K562 (cell line): ENCODE measurements at regions not wholly inside any gene's neighbourhood (a gene's known extent, or its start where the extent isn't known, plus 50 kb on each side); places are given as distances from the start of the nearest gene placed in this dataset.

Source experiments
- ATAC-seq: fragments of 200-7000 bp; cut with Tn5 transposase; 3 replicates; pipeline ENCODE4 v1.9.1; 2020; ENCODE audit warnings: moderate library complexity
- BruUV-seq: library from RNA; stranded (reverse); fragments of 400-500 nt; replicated peaks from 2 replicates; lab custom pipeline; 2021; lab: Mats Ljungman, UMichigan
- CTCF ChIA-PET: fragments of 300-600 bp; formaldehyde crosslinking; extraction: SDS; loops from one replicate; lab custom pipeline; 2021; ENCODE audit warnings: low intra/inter-chr PET ratio; lab: Yijun Ruan, JAX
- POLR2A ChIA-PET: fragments of 300-600, 350-650 bp; sonication (Branson Sonifier 250); formaldehyde crosslinking; extraction: SDS; loops from one replicate; lab custom pipeline; 2021; ENCODE audit warnings: antibody characterized with exemption, inconsistent platforms; lab: Yijun Ruan, JAX
- DNase-seq, 4 experiments: peaks; one replicate each; pipeline versions ENCODE4 v3.0.0 to v3.0.0-alpha.2; 2011 to 2018; ENCODE audit warnings: low spot score in 3 of 4, mixed read lengths in 3 of 4; ENCODE audit errors: extremely low read depth in 1 of 4
- FAIRE-seq: peaks from 2 replicates; lab custom pipeline; 2011; peaks lifted over from hg19 to GRCh38; lab: Jason Lieb, UNC
- H2AFZ ChIP-seq: 2 replicates; pipeline ENCODE4 v1.6.0; 2011; ENCODE audit warnings: low read depth, low read length, control low read depth, inconsistent platforms
- H3K27ac ChIP-seq: fragments of 200-600 bp; 3 replicates; pipeline ENCODE4 v1.8.0; 2011; ENCODE audit warnings: low read depth, mild to moderate bottlenecking, control low read depth, inconsistent platforms, low read length, moderate library complexity, mixed read lengths; ENCODE audit errors: extremely low read depth
- H3K27me3 ChIP-seq, 2 experiments: fragments of 300-600 bp in 1 of 2; 2 replicates in 1 of 2; 3 replicates in 1 of 2; pipeline versions ENCODE4 v1.6.0 to v1.8.0; 2011; ENCODE audit warnings: inconsistent platforms in 2 of 2, low read length in 2 of 2, mild to moderate bottlenecking in 1 of 2, mixed read lengths in 1 of 2, moderate library complexity in 1 of 2; ENCODE audit not compliant: control insufficient read depth in 2 of 2, insufficient read depth in 2 of 2
- H3K36me3 ChIP-seq: fragments of 300-600 bp; 3 replicates; pipeline ENCODE4 v1.8.0; 2011; ENCODE audit warnings: mild to moderate bottlenecking, low read length, inconsistent platforms; ENCODE audit not compliant: control insufficient read depth, insufficient read depth
- H3K4me1 ChIP-seq, 2 experiments: fragments of 200-600 bp in 1 of 2; replicated peaks in 1 of 2; 2 replicates in 1 of 2; 3 replicates in 1 of 2; pipeline versions ENCODE4 v1.5.1 to v1.8.0; 2011; ENCODE audit warnings: inconsistent platforms in 2 of 2, low read length in 2 of 2, mild to moderate bottlenecking in 1 of 2, mixed read lengths in 1 of 2, moderate library complexity in 1 of 2; ENCODE audit not compliant: control insufficient read depth in 2 of 2, insufficient read depth in 2 of 2
- H3K4me2 ChIP-seq: 2 replicates; pipeline ENCODE4 v1.6.1; 2011; ENCODE audit warnings: low read length, control low read depth, inconsistent platforms, mixed read lengths; ENCODE audit not compliant: insufficient read depth
- H3K4me3 ChIP-seq: fragments of 200-600 bp; sonication (generic), shearing (Covaris generic); 2 replicates; pipeline ENCODE4 v1.5.1; 2016; ENCODE audit warnings: control low read depth, inconsistent platforms
- H3K79me2 ChIP-seq: fragments of 200-600 bp; 3 replicates; pipeline ENCODE4 v1.8.0; 2011; ENCODE audit warnings: low read length, inconsistent platforms; ENCODE audit not compliant: control insufficient read depth, insufficient read depth
- H3K9ac ChIP-seq, 2 experiments: 2 replicates each; pipeline versions ENCODE4 v1.6.0 to v1.6.1; 2011; ENCODE audit warnings: low read depth in 2 of 2, low read length in 2 of 2, control low read depth in 1 of 2, inconsistent platforms in 1 of 2, mild to moderate bottlenecking in 1 of 2, mixed read lengths in 1 of 2; ENCODE audit not compliant: insufficient read depth in 1 of 2
- H3K9me1 ChIP-seq: one replicate; pipeline ENCODE4 v1.6.0; 2011; ENCODE audit warnings: inconsistent platforms, mild to moderate bottlenecking, low read length, moderate library complexity; ENCODE audit not compliant: control insufficient read depth, insufficient read depth
- H3K9me3 ChIP-seq: replicated peaks from 2 replicates; pipeline ENCODE4 v1.5.1; 2011; ENCODE audit warnings: low read depth, low read length, inconsistent platforms; ENCODE audit not compliant: control insufficient read depth, insufficient read depth
- H4K20me1 ChIP-seq: replicated peaks from 2 replicates; pipeline ENCODE4 v1.6.1; 2011; ENCODE audit warnings: low read length, inconsistent platforms, mixed read lengths; ENCODE audit not compliant: control insufficient read depth, insufficient read depth
- BMI1 ChIP-seq: fragments of 150-350 bp; IDR thresholded peaks from 2 replicates; pipeline ENCODE4 v1.6.1; 2014; ENCODE audit warnings: low read length
- E4F1 ChIP-seq: fragments of 250-450 bp; sonication (Bioruptor Pico); IDR thresholded peaks from 2 replicates; pipeline ENCODE4 v1.5.0; 2021; ENCODE audit warnings: mild to moderate bottlenecking, borderline replicate concordance
- ERF ChIP-seq: fragments of 450-650 bp; formaldehyde crosslinking; IDR thresholded peaks from 2 replicates; pipeline ENCODE4 v1.4.0; 2020; ENCODE audit warnings: mild to moderate bottlenecking, mixed read lengths
- GABPB1 ChIP-seq: sonication (generic); formaldehyde crosslinking; IDR thresholded peaks from 2 replicates; pipeline ENCODE4 v1.8.0; 2022; ENCODE audit warnings: mild to moderate bottlenecking, missing genetic modification reagents
- MXD1 ChIP-seq: fragments of 250-450 bp; sonication (Bioruptor Pico); IDR thresholded peaks from 2 replicates; pipeline ENCODE4 v1.8.0; 2021; ENCODE audit warnings: borderline replicate concordance, mild to moderate bottlenecking, moderate library complexity; ENCODE audit not compliant: poor library complexity, severe bottlenecking
- NBN ChIP-seq: fragments of 450-650 bp; IDR thresholded peaks from 2 replicates; pipeline ENCODE4 v1.6.1; 2016; ENCODE audit warnings: low read depth, mild to moderate bottlenecking
- NFRKB ChIP-seq: fragments of 450-650 bp; IDR thresholded peaks from 2 replicates; pipeline ENCODE4 v1.6.1; 2016; ENCODE audit warnings: low read depth
- POLR2G ChIP-seq: fragments of 200-400 bp; formaldehyde crosslinking; IDR thresholded peaks from 2 replicates; pipeline ENCODE4 v1.6.1; 2017; ENCODE audit warnings: low read depth, mild to moderate bottlenecking, antibody characterized with exemption, low read length, moderate library complexity
- RB1 ChIP-seq: fragments of 450-650 bp; IDR thresholded peaks from 2 replicates; pipeline ENCODE4 v1.6.1; 2017; ENCODE audit warnings: low read depth, mild to moderate bottlenecking
- RBM22 ChIP-seq: fragments of 200-400 bp; formaldehyde crosslinking; IDR thresholded peaks from 2 replicates; pipeline ENCODE4 v1.6.1; 2018; ENCODE audit warnings: low read length, low read depth; ENCODE audit not compliant: poor library complexity, severe bottlenecking
- ZNF518B ChIP-seq: fragments of 250-450 bp; sonication (Bioruptor Pico); IDR thresholded peaks from 2 replicates; pipeline ENCODE4 v1.5.0; 2021; ENCODE audit warnings: mild to moderate bottlenecking, moderate library complexity
- ZSCAN29 ChIP-seq: fragments of 450-650 bp; IDR thresholded peaks from 2 replicates; pipeline ENCODE4 v1.6.1; 2017
- WGBS: fragments of 100-300 bp; shearing (Covaris generic); methylation state at CpG from one replicate; pipeline ENCODE4 v1.1.6; 2016; ENCODE audit warnings: low coverage, mixed read lengths; ENCODE audit not compliant: insufficient coverage; ENCODE audit errors: missing lambda C conversion rate; 5-methylcytosine and 5-hydroxymethylcytosine counted together
- in situ Hi-C: fragments of 300-500 bp; cut with MboI; formaldehyde crosslinking; loops from 4 replicates; pipeline ENCODE4 v1.15.0; 2018; ENCODE audit warnings: inconsistent platforms, mixed read lengths
- intact Hi-C: fragments of 100-400 bp; cut with micrococcal nuclease; formaldehyde crosslinking; loops from 2 replicates; pipeline ENCODE4 v1.14.2; 2022

- in situ Hi-C loops: no loop called here
- TF ChIP-seq ERF (CRISPR knock-in tag) (no peak), BMI1 (no peak), NBN (no peak), GABPB1 (no peak)
- Histone ChIP-seq H3K9me1 (no peaks in the 10 kb centered on the region), H3K36me3 (no peaks in the 10 kb centered on the region), H3K4me1 (0 out of 5 replicates have a peak, but pooled peaks cover 0 to under 1% of the 10 kb centered on the region in 2 experiments), H3K9ac (no peak overlapping the region), H4K20me1 (no peaks in the 10 kb centered on the region), H3K79me2 (no peaks in the 10 kb centered on the region), H3K4me2 (no peak overlapping the region), H3K4me3 (no peak overlapping the region), H2AFZ (no peak overlapping the region), H3K27me3 (peaks cover 3 to 11% of the 10 kb centered on the region in 2 experiments), H3K9me3 (no peaks in the 10 kb centered on the region), H3K27ac (no peak overlapping the region)
- no TSS peak for BruUV-seq
- ChIA-PET POLR2A (no interaction called here), CTCF (no interaction called here)
- DNase-seq (no peak), FAIRE-seq (no peak), ATAC-seq (no peak)
- intact Hi-C loops: no loop called here
These were observed 134.5 kb downstream of the CDH26 start for GRCh38 chr20:60092729-60093128.

- POLR2A ChIA-PET: no interaction called here
- Histone ChIP-seq H2AFZ (no peak overlapping the region), H4K20me1 (no peaks in the 10 kb centered on the region), H3K36me3 (no peaks in the 10 kb centered on the region), H3K79me2 (no peaks in the 10 kb centered on the region), H3K27ac (no peak overlapping the region), H3K9me1 (no peaks in the 10 kb centered on the region), H3K9me3 (no peaks in the 10 kb centered on the region), H3K4me2 (no peak overlapping the region), H3K27me3 (no peaks in the 10 kb centered on the region), H3K9ac (no peak overlapping the region), H3K4me1 (no peaks in the 10 kb centered on the region), H3K4me3 (no peak overlapping the region)
- 0% methylated on average over 5 of the region's 5 CpGs for WGBS
- CTCF ChIA-PET: no interaction called here
- DNase-seq: no peak
- no peak for FAIRE-seq
- intact Hi-C loops (no loop called here), in situ Hi-C loops (no loop called here)
- ATAC-seq: no peak
- no TSS peak for BruUV-seq
- TF ChIP-seq RBM22: no peak
- no peak for TF ChIP-seq ZNF518B (CRISPR knock-in tag)
- TF ChIP-seq MXD1 (CRISPR knock-in tag): no peak
- no peak for TF ChIP-seq POLR2G
- no peak for TF ChIP-seq E4F1 (CRISPR knock-in tag)
- no peak for TF ChIP-seq RB1
- TF ChIP-seq NFRKB: no peak
- TF ChIP-seq ZSCAN29: no peak
These were observed 137.2 kb downstream of the CDH26 start for GRCh38 chr20:60095456-60095855.
